ENCODE measurements at regions not wholly inside any gene's neighbourhood (a gene's known extent, or its start where the extent isn't known, plus 50 kb on each side); places are given as distances from the start of the nearest gene placed in this dataset.

GRCh38 chr5:7209658-7210057, 186.3 kb upstream of the ADCY2 start:
- Histone ChIP-seq H3K27ac (peak overlapping the region in 1 of 2 donors; percentile 28), H3K9me3 (no peaks in the 10 kb centered on the region), H3K4me1 (replicated peaks) (no peaks in the 10 kb centered on the region), H3K36me3 (no peaks in the 10 kb centered on the region), H3K27me3 (replicated peaks; ENCODE audit: insufficient read depth) (no peaks in the 10 kb centered on the region), H3K4me3 (no peak overlapping the region)
- intact Hi-C loops (cut with DNase I), result loop anchor here (10.0 kb wide), 1 partner anchor 125 kb away; no protein-coding TSS in a partner anchor
- TF ChIP-seq CTCF (IDR thresholded peaks at IDR 0.05) (no peak), POLR2AphosphoS5 (IDR thresholded peaks at IDR 0.05) (no peak), POLR2A (IDR thresholded peaks at IDR 0.05) (no peak)
- DNase-seq (ENCODE audit: low spot score), result no peak

- Histone ChIP-seq H3K27me3 (replicated peaks; ENCODE audit: insufficient read depth) (no peaks in the 10 kb centered on the region), H3K4me3 (no peak overlapping the region), H3K9me3 (no peaks in the 10 kb centered on the region), H3K27ac (no peak overlapping the region), H3K36me3 (no peaks in the 10 kb centered on the region), H3K4me1 (replicated peaks) (no peaks in the 10 kb centered on the region)
- 87% methylated on average over 2 of the region's 2 CpGs for WGBS
- intact Hi-C loops (cut with DNase I), result no loop called here
- TF ChIP-seq POLR2A (IDR thresholded peaks at IDR 0.05) (no peak), POLR2AphosphoS5 (IDR thresholded peaks at IDR 0.05) (no peak), CTCF (IDR thresholded peaks at IDR 0.05) (no peak)
- DNase-seq (ENCODE audit: low spot score), result no peak
Measured at GRCh38 chr5:7210549-7210948, 185.4 kb upstream of the ADCY2 start.

GRCh38 chr5:7213525-7213924, 182.4 kb upstream of the ADCY2 start:
- no peak for TF ChIP-seq POLR2A (IDR thresholded peaks at IDR 0.05)
- TF ChIP-seq CTCF (IDR thresholded peaks at IDR 0.05), result no peak
- TF ChIP-seq POLR2AphosphoS5 (IDR thresholded peaks at IDR 0.05), result no peak
- Histone ChIP-seq H3K36me3 (no peaks in the 10 kb centered on the region), H3K9me3 (no peaks in the 10 kb centered on the region), H3K4me1 (replicated peaks) (no peaks in the 10 kb centered on the region), H3K4me3 (no peak overlapping the region), H3K27ac (no peak overlapping the region), H3K27me3 (replicated peaks; ENCODE audit: insufficient read depth) (no peaks in the 10 kb centered on the region)
- 94% methylated on average over 5 of the region's 5 CpGs for WGBS
- intact Hi-C loops (cut with DNase I), result no loop called here
- no peak for DNase-seq (ENCODE audit: low spot score)

- TF ChIP-seq CTCF (IDR thresholded peaks at IDR 0.05), result no peak
- no peak for TF ChIP-seq POLR2AphosphoS5 (IDR thresholded peaks at IDR 0.05)
- no peak for TF ChIP-seq POLR2A (IDR thresholded peaks at IDR 0.05)
Measured at GRCh38 chr5:7214906-7215416, 181.0 kb upstream of the ADCY2 start.

GRCh38 chr5:7218141-7218540, 177.8 kb upstream of the ADCY2 start:
- intact Hi-C loops (cut with DNase I), result no loop called here

More at GRCh38 chr5:7214906-7215416, 181.0 kb upstream of the ADCY2 start:
- Histone ChIP-seq H3K9me3 (no peaks in the 10 kb centered on the region), H3K4me3 (no peak overlapping the region), H3K36me3 (no peaks in the 10 kb centered on the region), H3K4me1 (replicated peaks) (no peaks in the 10 kb centered on the region), H3K27me3 (replicated peaks; ENCODE audit: insufficient read depth) (no peaks in the 10 kb centered on the region), H3K27ac (no peak overlapping the region)
- 79% methylated on average over 7 of the region's 7 CpGs for WGBS
- intact Hi-C loops (cut with DNase I), result no loop called here
- no peak for DNase-seq (ENCODE audit: low spot score)

More at GRCh38 chr5:7218141-7218540, 177.8 kb upstream of the ADCY2 start:
- H3K27ac ChIP-seq, result no peak overlapping the region
- DNase-seq (ENCODE audit: low spot score), result no peak
- no peaks in the 10 kb centered on the region for H3K27me3 ChIP-seq (replicated peaks; ENCODE audit: insufficient read depth)
- H3K36me3 ChIP-seq, result no peaks in the 10 kb centered on the region
- no peaks in the 10 kb centered on the region for H3K4me1 ChIP-seq (replicated peaks)
- H3K4me3 ChIP-seq, result no peak overlapping the region
- H3K9me3 ChIP-seq, result no peaks in the 10 kb centered on the region
- 78% methylated on average over 2 of the region's 2 CpGs for WGBS
- TF ChIP-seq POLR2A (IDR thresholded peaks at IDR 0.05), result no peak
- TF ChIP-seq POLR2AphosphoS5 (IDR thresholded peaks at IDR 0.05), result no peak
- no peak for TF ChIP-seq CTCF (IDR thresholded peaks at IDR 0.05)

Data from prostate gland (tissue), 2 donors.